AG08395 (cell line): ENCODE measurements at regions not wholly inside any gene's neighbourhood (a gene's known extent, or its start where the extent isn't known, plus 50 kb on each side); places are given as distances from the start of the nearest gene placed in this dataset.

Experiments used
- DNase-seq: peaks from one replicate; pipeline ENCODE4 v3.0.0; 2012; ENCODE audit warnings: mixed read lengths, low spot score

DNA sequence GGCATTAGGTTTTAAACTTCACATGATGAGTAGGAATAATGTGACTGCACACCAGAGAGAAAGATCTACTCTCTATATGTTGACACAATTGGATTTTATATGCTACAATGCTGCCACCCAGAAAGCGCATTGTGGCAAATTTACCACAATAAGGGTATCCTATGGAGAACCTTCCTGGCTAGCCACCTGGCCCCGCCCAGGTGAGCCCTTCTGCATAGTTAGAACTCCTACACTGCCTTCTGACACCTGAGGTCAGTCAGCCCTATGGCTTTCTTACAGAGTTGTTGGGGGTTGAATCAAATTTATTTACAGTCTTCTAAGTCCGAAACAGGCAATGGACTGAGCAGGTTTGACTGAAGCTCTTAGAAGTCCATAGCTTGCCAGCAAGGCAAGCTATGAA, 153.8 kb upstream of the S100G start:
- no peak for DNase-seq

DNA sequence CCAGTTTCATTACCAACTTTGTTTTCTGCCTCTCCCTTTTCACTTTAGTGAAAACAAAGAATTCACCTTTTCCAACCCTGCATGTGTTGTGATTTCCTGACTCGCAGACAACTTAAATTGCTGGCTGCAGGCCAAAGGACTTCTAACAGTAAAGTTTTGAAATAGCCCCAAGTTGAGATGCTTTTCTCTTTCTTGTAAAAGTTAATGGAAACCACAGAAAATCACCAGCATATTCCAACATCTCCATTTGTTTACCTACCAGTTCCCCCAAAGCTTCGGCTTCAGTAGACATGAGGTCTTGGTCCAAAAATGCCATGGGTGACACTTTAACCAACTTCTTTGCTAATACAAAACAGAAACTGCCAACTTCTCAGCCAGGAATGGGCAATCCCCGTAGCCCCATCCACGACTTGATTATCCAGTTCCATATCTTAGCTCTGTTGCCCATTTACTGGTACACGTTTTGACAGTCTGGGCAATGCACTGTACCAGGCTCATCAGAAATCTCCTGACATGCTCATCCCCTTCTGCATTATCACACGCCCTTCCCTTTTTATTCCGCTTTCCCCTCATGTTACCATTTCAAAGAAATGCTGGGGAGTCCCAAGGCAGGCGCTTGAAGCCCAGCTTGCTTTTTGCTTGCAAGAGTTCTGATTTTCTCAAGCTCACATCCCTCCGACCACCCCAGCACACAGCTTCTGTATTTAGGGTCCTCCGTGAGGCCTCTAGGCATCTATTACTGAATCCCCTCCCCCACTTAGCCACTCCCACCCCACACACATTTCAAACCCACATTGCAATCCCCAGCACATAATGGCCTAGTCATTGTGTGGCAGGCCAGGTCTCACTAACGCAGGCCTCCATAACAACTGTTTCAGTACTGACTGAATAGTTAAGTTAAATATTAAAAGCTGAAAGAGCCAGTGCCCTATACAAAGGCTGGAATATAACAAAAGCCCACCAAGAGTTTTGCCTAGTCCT, 137.9 kb upstream of the S100G start:
- no peak for DNase-seq

DNA sequence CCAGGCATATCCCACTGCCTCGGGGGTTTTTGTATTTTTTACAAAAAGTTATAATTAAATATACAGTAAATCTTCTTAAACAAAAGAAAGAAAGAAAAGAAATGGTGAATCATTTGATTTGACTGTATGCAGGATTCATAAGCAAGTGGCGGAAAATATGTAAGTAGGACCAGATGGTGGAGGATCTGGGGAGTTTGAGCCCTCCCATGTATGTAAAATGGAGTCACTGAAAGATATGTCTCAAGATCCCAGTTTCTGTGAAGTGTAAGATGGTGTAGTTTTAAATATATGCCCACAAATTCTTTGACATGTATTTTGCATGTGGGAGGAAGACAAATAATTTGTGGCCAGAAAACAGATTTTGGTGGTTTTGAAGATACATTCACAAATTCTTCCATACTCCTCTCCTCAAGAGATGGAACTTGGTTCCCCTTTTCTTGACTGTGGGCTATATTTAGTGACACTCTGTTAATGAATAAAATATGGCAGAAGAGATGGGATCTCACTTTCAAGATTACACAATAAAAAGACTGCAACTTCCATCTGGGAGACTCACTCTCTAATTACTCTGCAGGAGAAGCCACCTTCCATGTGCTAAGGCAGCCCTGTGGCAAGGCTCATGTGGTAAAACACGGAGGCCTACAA, 133.6 kb upstream of the S100G start:
- DNase-seq, result peak; percentile 46

DNA sequence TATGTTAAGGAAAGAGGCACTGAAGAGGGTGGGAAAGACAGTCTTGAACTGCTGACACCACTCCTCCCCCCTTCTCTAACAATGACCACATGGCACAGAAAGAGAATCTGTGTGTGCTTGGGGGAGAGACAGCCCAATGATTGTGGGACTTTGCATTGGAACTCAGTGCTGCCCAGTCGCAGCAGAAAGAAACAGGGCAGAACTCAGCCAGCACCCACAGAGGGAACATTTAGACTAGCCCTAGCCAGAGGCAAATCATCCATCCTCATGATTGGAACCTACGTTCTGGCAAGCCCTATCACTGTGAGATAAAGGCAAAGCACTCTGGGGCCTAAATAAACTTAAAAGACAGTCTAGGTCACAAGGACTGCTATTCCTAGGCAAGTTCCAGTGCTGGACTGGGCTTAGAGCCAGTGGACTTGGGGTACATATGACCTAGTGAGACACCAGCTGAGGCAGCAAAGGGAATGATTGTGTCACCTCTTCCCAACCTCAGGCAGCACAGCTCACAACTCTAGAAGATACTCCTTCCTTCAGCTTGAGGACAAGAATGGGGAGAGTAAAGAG, 132.8 kb upstream of the S100G start:
- DNase-seq, result no peak

DNA sequence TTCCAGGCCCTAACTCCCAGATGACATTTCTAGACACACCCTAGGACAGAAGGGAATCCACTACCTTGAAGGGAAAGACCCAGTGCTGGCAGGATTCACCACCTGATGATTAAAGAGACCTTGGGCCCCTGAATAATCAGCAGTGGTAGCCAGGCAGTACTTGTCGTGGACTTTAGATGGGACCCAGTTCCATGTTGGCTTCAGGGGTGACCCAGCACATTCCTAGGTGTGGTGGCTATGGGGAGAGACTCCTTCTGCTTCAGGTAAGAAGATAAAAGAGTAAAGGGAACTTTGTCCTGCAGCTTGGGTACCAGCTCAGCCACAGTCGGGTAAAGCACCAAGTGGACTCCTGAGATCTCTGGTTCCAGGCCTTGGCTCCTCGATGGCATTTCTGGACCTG, 131.8 kb upstream of the S100G start:
- DNase-seq, result no peak

DNA sequence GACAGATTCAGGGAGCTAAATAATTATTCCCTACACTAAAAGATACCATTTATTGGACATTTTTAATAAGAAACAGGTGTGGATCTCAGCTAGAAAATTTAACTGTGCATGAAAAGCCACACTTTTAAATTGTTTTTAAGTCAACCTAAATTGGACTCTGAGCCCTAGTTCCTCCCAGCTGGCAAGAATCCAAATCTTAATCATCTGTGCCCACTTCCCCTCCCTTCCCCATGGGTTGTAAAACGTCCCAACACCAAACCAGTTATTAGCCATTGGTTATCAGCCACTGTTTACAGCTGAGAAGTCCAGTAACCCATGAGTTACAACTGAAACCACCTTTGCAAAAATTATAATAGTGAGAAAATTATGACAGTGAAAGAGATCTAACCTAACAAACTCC, 125.6 kb upstream of the S100G start:
- no peak for DNase-seq

DNA sequence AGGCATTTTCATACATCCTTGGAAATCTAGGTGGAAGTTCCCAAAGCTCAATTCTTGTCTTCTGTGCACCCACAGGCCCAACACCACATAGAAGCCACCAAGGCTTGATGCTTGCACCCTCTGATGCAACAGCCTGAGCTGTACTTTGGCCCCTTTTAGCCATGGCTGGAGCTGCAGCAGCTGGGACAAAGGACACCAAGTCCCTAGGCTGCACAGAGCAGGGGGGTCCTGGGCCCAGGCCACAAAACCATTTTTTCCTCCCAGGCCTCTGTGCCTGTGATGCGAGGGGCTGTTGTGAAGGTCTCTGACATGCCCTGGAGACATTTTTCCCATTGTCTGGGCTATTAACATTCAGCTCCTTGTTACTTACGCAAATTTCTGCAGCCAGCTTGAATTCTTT, 124.0 kb upstream of the S100G start:
- no peak for DNase-seq

DNA sequence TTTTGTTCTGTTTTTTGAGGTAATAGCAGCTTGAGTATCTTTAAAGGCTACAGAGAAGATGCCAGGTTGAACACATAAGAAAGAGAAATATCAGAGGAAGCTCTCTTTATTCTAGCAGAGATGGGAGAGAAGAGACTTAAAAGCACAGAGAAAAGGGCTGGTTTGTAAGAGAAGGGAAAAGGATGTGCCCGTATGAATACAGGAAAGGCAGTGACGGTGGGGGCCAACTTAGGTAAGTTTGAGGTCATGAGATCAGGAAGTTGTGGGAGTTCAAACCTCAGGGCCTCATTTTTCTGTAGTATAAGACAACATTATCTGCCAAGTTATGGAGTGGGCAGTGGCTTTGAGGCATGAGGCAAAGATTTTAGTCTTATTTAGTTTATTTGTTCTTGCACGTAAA, 121.3 kb upstream of the S100G start:
- DNase-seq, result no peak
